Transverse colon (tissue), 4 donors: ENCODE measurements at regions not wholly inside any gene's neighbourhood (a gene's known extent, or its start where the extent isn't known, plus 50 kb on each side); places are given as distances from the start of the nearest gene placed in this dataset.
"Not testable (repeated sequence)": the region's sequence is repeated elsewhere in the genome, so short reads cannot be mapped to it uniquely, and the experiment has no call there.

Experiments
- DNase-seq: peaks from one replicate; pipeline ENCODE4 v3.0.0-alpha.2; 2019
- H3K27ac ChIP-seq, 4 donors: fragments of 200-600 bp; sonication (generic); 2 replicates each; pipeline ENCODE4 v1.5.1; 2016 to 2018; ENCODE audit warnings: inconsistent platforms in 4 of 4
- H3K27me3 ChIP-seq: fragments of 200-600 bp; sonication (generic); 2 replicates; pipeline ENCODE4 v1.5.1; 2017; ENCODE audit warnings: inconsistent platforms
- H3K36me3 ChIP-seq, 4 donors: fragments of 200-600 bp; sonication (generic); 2 replicates each; pipeline ENCODE4 v1.5.1; 2017 to 2019; ENCODE audit warnings: inconsistent platforms in 4 of 4
- H3K4me1 ChIP-seq, 4 donors: fragments of 200-600 bp; sonication (generic); 2 replicates each; pipeline ENCODE4 v1.5.1; 2017 to 2020; ENCODE audit warnings: inconsistent platforms in 4 of 4
- H3K4me3 ChIP-seq, 4 donors: fragments of 200-600 bp; sonication (generic); 1 replicate in 1 of 4; 2 replicates in 3 of 4; pipeline versions ENCODE4 v1.5.1 to v1.6.1; 2017 to 2019; ENCODE audit warnings: inconsistent platforms in 4 of 4
- H3K9me3 ChIP-seq, 2 donors: fragments of 200-600 bp; sonication (generic); 2 replicates each; pipeline ENCODE4 v1.5.1; 2017 to 2019; ENCODE audit warnings: inconsistent platforms in 2 of 2
- EP300 ChIP-seq: sonication (generic); formaldehyde crosslinking; IDR thresholded peaks from one replicate; pipeline ENCODE4 v1.6.1; 2017; ENCODE audit warnings: antibody characterized with exemption, low read depth
- POLR2A ChIP-seq: fragments of 450-650 bp; IDR thresholded peaks from one replicate; pipeline ENCODE4 v1.6.1; 2016; ENCODE audit warnings: antibody characterized with exemption, mild to moderate bottlenecking, moderate library complexity
- POLR2AphosphoS5 ChIP-seq, 3 donors: sonication (generic); formaldehyde crosslinking; IDR thresholded peaks; one replicate each; pipeline ENCODE4 v1.6.1; 2016; ENCODE audit warnings: antibody characterized with exemption in 3 of 3
- WGBS, 2 donors: methylation state at CpG; one replicate each; pipeline ENCODE4 v1.1.5; 2018; ENCODE audit warnings: low coverage in 1 of 2; 5-methylcytosine and 5-hydroxymethylcytosine counted together
- in situ Hi-C, 4 donors: fragments of 200-750 bp; cut with MboI; loops; one replicate each; pipeline versions ENCODE4 v1.15.0 to v1.15.1; 2017; ENCODE audit warnings: low sequenced_read_pairs in 3 of 4, low pct_ligation_motif_present in 1 of 4, low pct_unique_long_range_greater_than_20kb in 1 of 4
- intact Hi-C: fragments of 100-400 bp; cut with DNase I; formaldehyde crosslinking; loops from one replicate; pipeline ENCODE4 v1.15.1; 2023; ENCODE audit warnings: low total_unique reads
- TF ChIP-seq, protein P1 (sequence below), 5 experiments: fragments of 200-600 bp in 3 of 5; fragments of 450-650 bp in 2 of 5; sonication (generic) in 3 of 5; IDR thresholded peaks; 1 replicate in 2 of 5; 2 replicates in 3 of 5; pipeline ENCODE4 v1.5.1; 2016 to 2017; ENCODE audit warnings: antibody characterized with exemption in 5 of 5, inconsistent platforms in 3 of 5, mild to moderate bottlenecking in 2 of 5, moderate library complexity in 1 of 5

DNA sequence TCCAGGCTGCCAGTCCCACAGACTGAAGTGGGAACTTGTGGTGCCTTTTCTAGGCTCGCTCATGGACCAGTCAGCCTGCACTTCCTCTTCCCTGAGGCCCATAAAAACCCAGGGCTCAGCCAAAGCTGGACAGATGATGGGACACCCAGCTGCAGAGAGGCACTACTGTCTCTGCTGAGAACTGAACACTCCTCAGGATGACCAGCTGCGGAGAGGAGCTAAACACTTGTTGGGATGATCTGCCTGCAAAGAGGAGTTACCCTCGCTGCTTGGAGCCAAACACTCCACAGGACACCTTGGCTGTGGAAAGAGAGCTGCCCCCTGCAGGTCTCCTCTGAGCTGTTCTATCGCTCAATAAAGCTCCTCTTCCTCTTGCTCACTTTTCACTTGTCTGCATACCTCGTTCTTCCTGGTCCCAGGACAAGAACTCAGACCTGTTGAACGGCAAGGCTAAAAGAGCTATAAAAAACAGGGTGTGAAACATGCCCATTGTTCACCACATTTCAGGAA is 465.5 kb downstream of the GUCY1A2 start:
- Histone ChIP-seq H3K27ac (no peak overlapping the region), H3K4me3 (no peak overlapping the region), H3K36me3 (no peaks in the 10 kb centered on the region), H3K9me3 (peaks cover 0 to 3% of the 10 kb centered on the region in 2 donors), H3K4me1 (no peaks in the 10 kb centered on the region), H3K27me3 (no peaks in the 10 kb centered on the region)
- intact Hi-C loops, result no loop called here
- TF ChIP-seq, protein P1, sequence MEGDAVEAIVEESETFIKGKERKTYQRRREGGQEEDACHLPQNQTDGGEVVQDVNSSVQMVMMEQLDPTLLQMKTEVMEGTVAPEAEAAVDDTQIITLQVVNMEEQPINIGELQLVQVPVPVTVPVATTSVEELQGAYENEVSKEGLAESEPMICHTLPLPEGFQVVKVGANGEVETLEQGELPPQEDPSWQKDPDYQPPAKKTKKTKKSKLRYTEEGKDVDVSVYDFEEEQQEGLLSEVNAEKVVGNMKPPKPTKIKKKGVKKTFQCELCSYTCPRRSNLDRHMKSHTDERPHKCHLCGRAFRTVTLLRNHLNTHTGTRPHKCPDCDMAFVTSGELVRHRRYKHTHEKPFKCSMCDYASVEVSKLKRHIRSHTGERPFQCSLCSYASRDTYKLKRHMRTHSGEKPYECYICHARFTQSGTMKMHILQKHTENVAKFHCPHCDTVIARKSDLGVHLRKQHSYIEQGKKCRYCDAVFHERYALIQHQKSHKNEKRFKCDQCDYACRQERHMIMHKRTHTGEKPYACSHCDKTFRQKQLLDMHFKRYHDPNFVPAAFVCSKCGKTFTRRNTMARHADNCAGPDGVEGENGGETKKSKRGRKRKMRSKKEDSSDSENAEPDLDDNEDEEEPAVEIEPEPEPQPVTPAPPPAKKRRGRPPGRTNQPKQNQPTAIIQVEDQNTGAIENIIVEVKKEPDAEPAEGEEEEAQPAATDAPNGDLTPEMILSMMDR (IDR thresholded peaks at IDR 0.05), result no peak
- TF ChIP-seq EP300 (no peak), POLR2A (no peak), POLR2AphosphoS5 (IDR thresholded peaks at IDR 0.05) (no peak)
- in situ Hi-C loops, result no loop called here
- no peak for DNase-seq
- 77 to 91% methylated on average over 4 to 6 of the region's 6 CpGs for WGBS, 2 donors

DNA sequence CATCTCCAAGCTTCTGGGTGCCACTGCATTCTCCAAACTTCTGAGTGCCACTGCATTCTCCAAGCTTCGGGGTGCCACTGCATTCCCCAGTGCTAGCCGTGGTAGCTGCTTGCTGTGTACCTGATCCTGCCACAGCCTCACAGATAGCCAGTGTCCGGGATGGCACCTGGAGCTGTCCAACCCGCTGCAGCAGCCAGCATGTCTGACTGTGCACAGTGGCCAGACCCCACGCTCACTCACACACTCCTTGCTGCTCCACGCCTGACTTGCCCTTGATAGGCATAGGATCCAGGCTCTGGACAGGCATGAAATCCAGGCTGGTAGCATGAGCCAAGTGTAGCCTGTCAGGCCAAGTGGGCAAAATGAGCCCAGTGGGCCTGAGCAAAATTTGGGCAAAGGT is 465.0 kb downstream of the GUCY1A2 start:
- Histone ChIP-seq H3K27ac (no peak overlapping the region), H3K4me3 (no peak overlapping the region), H3K27me3 (no peaks in the 10 kb centered on the region), H3K36me3 (no peaks in the 10 kb centered on the region), H3K9me3 (peaks cover 0 to 3% of the 10 kb centered on the region in 2 donors), H3K4me1 (no peaks in the 10 kb centered on the region)
- no peak for DNase-seq
- TF ChIP-seq POLR2A (no peak), EP300 (no peak), POLR2AphosphoS5 (IDR thresholded peaks at IDR 0.05) (no peak)
- TF ChIP-seq, protein P1 (IDR thresholded peaks at IDR 0.05), result no peak
- WGBS, 2 donors, result 83% methylated on average over 6 of the region's 6 CpGs; no CpG with 5 or more reads in 1 of the 2 donors
- intact Hi-C loops (no loop called here), in situ Hi-C loops (no loop called here)

DNA sequence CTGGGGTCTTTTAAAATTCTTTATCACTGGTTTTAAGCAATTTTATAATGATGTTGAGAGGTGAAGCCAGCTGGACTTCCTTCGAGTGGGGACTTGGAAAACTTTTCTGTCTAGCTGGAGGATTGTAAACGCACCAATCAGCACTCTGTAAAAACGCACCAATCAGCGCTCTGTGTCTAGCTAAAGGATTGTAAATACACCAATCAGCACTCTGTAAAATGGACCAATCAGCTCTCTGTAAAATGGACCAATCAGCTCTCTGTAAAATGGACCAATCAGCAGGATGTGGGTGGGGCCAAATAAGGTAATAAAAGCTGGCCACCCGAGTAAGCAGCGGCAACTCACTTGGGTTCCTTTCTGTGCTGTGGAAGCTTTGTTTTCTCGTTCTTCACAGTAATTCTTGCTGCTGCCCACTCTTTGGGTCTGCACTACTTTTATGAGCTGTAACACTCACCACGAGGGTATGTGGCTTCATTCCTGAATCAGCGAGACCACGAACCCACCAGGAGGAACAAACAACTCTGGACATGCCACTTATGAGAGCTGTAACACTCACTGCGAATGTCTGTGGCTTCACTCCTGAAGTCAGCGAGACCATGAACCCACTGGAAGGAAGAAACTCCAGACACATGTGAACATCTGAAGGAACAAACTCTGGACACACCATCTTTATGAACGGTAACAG is 462.6 kb downstream of the GUCY1A2 start:
- intact Hi-C loops, DNase-seq, H3K36me3 ChIP-seq, H3K4me3 ChIP-seq, H3K9me3 ChIP-seq, H3K27ac ChIP-seq, H3K27me3 ChIP-seq, H3K4me1 ChIP-seq, in situ Hi-C loops: not testable (repeated sequence)
- WGBS, 2 donors, result 84 to 88% methylated on average over 13 of the region's 13 CpGs

DNA sequence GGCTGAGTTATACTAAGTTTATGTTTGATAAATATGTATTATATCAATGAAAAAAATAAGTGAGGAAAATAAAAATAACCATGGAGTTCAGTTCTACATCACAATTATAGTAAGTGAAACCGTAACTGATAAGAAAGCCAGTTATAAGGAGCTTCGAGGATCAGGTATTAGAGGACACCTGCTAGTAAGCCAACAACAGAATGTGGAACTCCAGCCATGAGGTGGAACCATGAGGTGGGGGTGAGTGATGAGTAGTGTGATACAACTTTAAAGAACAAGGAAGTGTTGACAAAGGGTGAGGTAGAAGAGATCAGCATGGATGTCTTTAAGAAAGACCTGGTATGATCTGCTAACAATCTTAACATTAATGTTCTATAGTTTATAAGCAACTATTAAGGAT is 452.9 kb downstream of the GUCY1A2 start:
- TF ChIP-seq, protein P1 (IDR thresholded peaks at IDR 0.05), result no peak
- TF ChIP-seq EP300 (no peak), POLR2A (no peak), POLR2AphosphoS5 (IDR thresholded peaks at IDR 0.05) (no peak)
- no peak overlapping the region for H3K4me3 ChIP-seq
- 77 to 80% methylated on average over 1 to 2 of the region's 2 CpGs for WGBS, 2 donors
- in situ Hi-C loops, result no loop called here
- no peaks in the 10 kb centered on the region for H3K9me3 ChIP-seq
- no peaks in the 10 kb centered on the region for H3K4me1 ChIP-seq
- no peak for DNase-seq
- no peaks in the 10 kb centered on the region for H3K27me3 ChIP-seq
- no peaks in the 10 kb centered on the region for H3K36me3 ChIP-seq
- intact Hi-C loops, result no loop called here
- no peak overlapping the region for H3K27ac ChIP-seq

DNA sequence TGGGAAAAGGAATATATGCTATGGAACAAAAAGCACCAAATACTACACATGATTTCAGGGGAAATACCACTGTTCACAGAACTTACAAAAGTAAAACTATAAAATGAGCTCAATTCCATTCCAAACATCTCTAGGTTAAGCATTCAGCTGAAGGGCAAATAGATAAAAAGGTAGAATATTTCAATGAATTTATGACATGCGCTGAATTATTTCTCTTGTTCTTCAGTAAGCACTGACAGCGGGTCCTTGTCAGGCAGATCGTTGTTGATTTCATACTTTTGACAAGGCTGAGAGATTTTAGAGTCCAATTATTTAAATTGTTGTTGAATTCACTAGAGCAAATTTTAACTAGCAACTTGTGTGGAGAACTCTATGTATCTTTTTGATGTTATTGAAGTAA is 449.6 kb downstream of the GUCY1A2 start:
- H3K9me3 ChIP-seq, result peaks cover 0 to 6% of the 10 kb centered on the region in 2 donors
- H3K4me3 ChIP-seq, result no peak overlapping the region
- intact Hi-C loops (no loop called here), in situ Hi-C loops (no loop called here)
- TF ChIP-seq EP300 (no peak), POLR2AphosphoS5 (IDR thresholded peaks at IDR 0.05) (no peak), POLR2A (no peak)
- TF ChIP-seq, protein P1 (IDR thresholded peaks at IDR 0.05), result no peak
- H3K27me3 ChIP-seq, result no peaks in the 10 kb centered on the region
- H3K4me1 ChIP-seq, result no peaks in the 10 kb centered on the region
- WGBS, 2 donors, result 81 to 90% methylated on average over 3 of the region's 3 CpGs
- no peak overlapping the region for H3K27ac ChIP-seq
- H3K36me3 ChIP-seq, result no peaks in the 10 kb centered on the region
- no peak for DNase-seq

DNA sequence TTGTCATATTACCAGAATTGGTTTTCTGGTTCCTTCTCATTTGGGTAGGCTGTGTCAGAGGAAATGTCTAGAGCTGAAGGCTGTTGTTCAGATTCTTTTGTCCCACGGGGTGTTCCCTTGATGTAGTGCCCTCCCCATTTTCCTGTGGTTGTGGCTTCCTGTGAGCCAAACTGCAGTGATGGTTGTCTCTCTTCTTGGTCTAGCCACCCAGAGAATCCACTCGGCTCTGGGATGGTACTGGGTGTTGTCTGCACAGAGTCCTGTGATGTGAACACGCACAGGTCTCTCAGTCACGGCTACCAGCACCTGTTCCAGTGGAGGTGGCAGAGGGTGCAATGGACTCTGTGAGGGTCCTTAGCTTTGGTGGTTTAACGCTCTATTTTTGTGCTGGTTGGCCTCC is 440.9 kb downstream of the GUCY1A2 start:
- intact Hi-C loops, H3K27ac ChIP-seq, H3K27me3 ChIP-seq, H3K36me3 ChIP-seq, in situ Hi-C loops, H3K4me1 ChIP-seq, H3K4me3 ChIP-seq, DNase-seq: not testable (repeated sequence)
- H3K9me3 ChIP-seq, result peaks cover 0 to 12% of the 10 kb centered on the region in 2 donors
- 80% methylated on average over 5 of the region's 5 CpGs; no CpG with 5 or more reads in 1 of the 2 donors for WGBS, 2 donors
